ENCODE measurements at regions not wholly inside any gene's neighbourhood (a gene's known extent, or its start where the extent isn't known, plus 50 kb on each side); places are given as distances from the start of the nearest gene placed in this dataset.
A peak's percentile ranks its signal among the peaks of the same experiment; 100 is the strongest.
"Not testable (repeated sequence)": the region's sequence is repeated elsewhere in the genome, so short reads cannot be mapped to it uniquely, and the experiment has no call there.

GRCh38 chr2:186950694-186951093 is 101.7 kb upstream of the ZSWIM2 start:
- no peaks in the 10 kb centered on the region for H3K4me1 ChIP-seq (ENCODE audit: control insufficient read depth, insufficient read depth, low read length)
- H3K9me3 ChIP-seq (replicated peaks; ENCODE audit: control insufficient read depth, low read depth, low read length), result peaks cover 2% of the 10 kb centered on the region
- no peak overlapping the region for H3K27ac ChIP-seq (ENCODE audit: low read length)
- H3K27me3 ChIP-seq (ENCODE audit: control insufficient read depth, insufficient read depth, low read length), result no peaks in the 10 kb centered on the region
- H3K36me3 ChIP-seq (ENCODE audit: control insufficient read depth, insufficient read depth, low read length), result no peaks in the 10 kb centered on the region
- DNase-seq, result no peak
- H3K4me3 ChIP-seq (ENCODE audit: low read length), result no peak overlapping the region
- 80% methylated on average over 1 of the region's 3 CpGs for WGBS (ENCODE audit: insufficient coverage)

- H3K27me3 ChIP-seq (ENCODE audit: control insufficient read depth, insufficient read depth, low read length), result no peaks in the 10 kb centered on the region
- H3K9me3 ChIP-seq (replicated peaks; ENCODE audit: control insufficient read depth, low read depth, low read length), result peaks cover 2% of the 10 kb centered on the region
- no peaks in the 10 kb centered on the region for H3K36me3 ChIP-seq (ENCODE audit: control insufficient read depth, insufficient read depth, low read length)
- peak; percentile 68 for DNase-seq
- 65% methylated on average over 4 of the region's 4 CpGs for WGBS (ENCODE audit: insufficient coverage)
- H3K4me1 ChIP-seq (ENCODE audit: control insufficient read depth, insufficient read depth, low read length), result no peaks in the 10 kb centered on the region
- H3K27ac ChIP-seq (ENCODE audit: low read length), result no peak overlapping the region
- no peak overlapping the region for H3K4me3 ChIP-seq (ENCODE audit: low read length)
These were observed 100.8 kb upstream of the ZSWIM2 start for GRCh38 chr2:186949726-186950256.

- no peak for DNase-seq
- 90% methylated on average over 2 of the region's 2 CpGs for WGBS (ENCODE audit: insufficient coverage)
- Histone ChIP-seq H3K4me1 (ENCODE audit: control insufficient read depth, insufficient read depth, low read length) (no peaks in the 10 kb centered on the region), H3K4me3 (ENCODE audit: low read length) (no peak overlapping the region), H3K27ac (ENCODE audit: low read length) (no peak overlapping the region), H3K36me3 (ENCODE audit: control insufficient read depth, insufficient read depth, low read length) (no peaks in the 10 kb centered on the region), H3K27me3 (ENCODE audit: control insufficient read depth, insufficient read depth, low read length) (no peaks in the 10 kb centered on the region), H3K9me3 (replicated peaks; ENCODE audit: control insufficient read depth, low read depth, low read length) (no peaks in the 10 kb centered on the region)
These were observed 98.5 kb upstream of the ZSWIM2 start for GRCh38 chr2:186947516-186947915.

GRCh38 chr2:186946896-186947467 is 98.0 kb upstream of the ZSWIM2 start:
- no peaks in the 10 kb centered on the region for H3K27me3 ChIP-seq (ENCODE audit: control insufficient read depth, insufficient read depth, low read length)
- no peaks in the 10 kb centered on the region for H3K4me1 ChIP-seq (ENCODE audit: control insufficient read depth, insufficient read depth, low read length)
- WGBS (ENCODE audit: insufficient coverage), result no CpG with 5 or more reads among the region's 2 CpGs
- H3K9me3 ChIP-seq (replicated peaks; ENCODE audit: control insufficient read depth, low read depth, low read length), result no peaks in the 10 kb centered on the region
- H3K27ac ChIP-seq (ENCODE audit: low read length), result no peak overlapping the region
- no peak for DNase-seq
- H3K36me3 ChIP-seq (ENCODE audit: control insufficient read depth, insufficient read depth, low read length), result no peaks in the 10 kb centered on the region
- no peak overlapping the region for H3K4me3 ChIP-seq (ENCODE audit: low read length)

- H3K4me3 ChIP-seq (ENCODE audit: low read length), result no peak overlapping the region
- WGBS (ENCODE audit: insufficient coverage), result no CpG with 5 or more reads among the region's 1 CpG
- DNase-seq, result peak; percentile 19
- H3K4me1 ChIP-seq (ENCODE audit: control insufficient read depth, insufficient read depth, low read length), result no peaks in the 10 kb centered on the region
- H3K27ac ChIP-seq (ENCODE audit: low read length), result no peak overlapping the region
- no peaks in the 10 kb centered on the region for H3K9me3 ChIP-seq (replicated peaks; ENCODE audit: control insufficient read depth, low read depth, low read length)
- no peaks in the 10 kb centered on the region for H3K27me3 ChIP-seq (ENCODE audit: control insufficient read depth, insufficient read depth, low read length)
- H3K36me3 ChIP-seq (ENCODE audit: control insufficient read depth, insufficient read depth, low read length), result no peaks in the 10 kb centered on the region
These were observed 92.9 kb upstream of the ZSWIM2 start for GRCh38 chr2:186941853-186942252.

GRCh38 chr2:186940463-186940862 is 91.5 kb upstream of the ZSWIM2 start:
- H3K9me3 ChIP-seq (replicated peaks; ENCODE audit: control insufficient read depth, low read depth, low read length), result no peaks in the 10 kb centered on the region
- no peaks in the 10 kb centered on the region for H3K36me3 ChIP-seq (ENCODE audit: control insufficient read depth, insufficient read depth, low read length)
- no peak overlapping the region for H3K4me3 ChIP-seq (ENCODE audit: low read length)
- no peaks in the 10 kb centered on the region for H3K4me1 ChIP-seq (ENCODE audit: control insufficient read depth, insufficient read depth, low read length)
- no peak overlapping the region for H3K27ac ChIP-seq (ENCODE audit: low read length)
- WGBS (ENCODE audit: insufficient coverage), result no CpG with 5 or more reads among the region's 2 CpGs
- no peak for DNase-seq
- H3K27me3 ChIP-seq (ENCODE audit: control insufficient read depth, insufficient read depth, low read length), result no peaks in the 10 kb centered on the region

- H3K36me3 ChIP-seq (ENCODE audit: control insufficient read depth, insufficient read depth, low read length), result no peaks in the 10 kb centered on the region
- no peaks in the 10 kb centered on the region for H3K4me1 ChIP-seq (ENCODE audit: control insufficient read depth, insufficient read depth, low read length)
- no peak overlapping the region for H3K4me3 ChIP-seq (ENCODE audit: low read length)
- DNase-seq, result no peak
- no peak overlapping the region for H3K27ac ChIP-seq (ENCODE audit: low read length)
- WGBS (ENCODE audit: insufficient coverage), result no CpG with 5 or more reads among the region's 4 CpGs
- H3K27me3 ChIP-seq (ENCODE audit: control insufficient read depth, insufficient read depth, low read length), result no peaks in the 10 kb centered on the region
- H3K9me3 ChIP-seq (replicated peaks; ENCODE audit: control insufficient read depth, low read depth, low read length), result no peaks in the 10 kb centered on the region
These were observed 85.5 kb upstream of the ZSWIM2 start for GRCh38 chr2:186934420-186934819.

- Histone ChIP-seq H3K27me3 (ENCODE audit: control insufficient read depth, insufficient read depth, low read length) (no peaks in the 10 kb centered on the region), H3K9me3 (replicated peaks; ENCODE audit: control insufficient read depth, low read depth, low read length) (no peaks in the 10 kb centered on the region), H3K36me3 (ENCODE audit: control insufficient read depth, insufficient read depth, low read length) (no peaks in the 10 kb centered on the region), H3K27ac (ENCODE audit: low read length) (no peak overlapping the region), H3K4me1 (ENCODE audit: control insufficient read depth, insufficient read depth, low read length) (no peaks in the 10 kb centered on the region), H3K4me3 (ENCODE audit: low read length) (no peak overlapping the region)
- no peak for DNase-seq
These were observed 78.9 kb upstream of the ZSWIM2 start for GRCh38 chr2:186927867-186928191.

GRCh38 chr2:186927185-186927866 is 78.4 kb upstream of the ZSWIM2 start:
- DNase-seq, result no peak
- Histone ChIP-seq H3K9me3 (replicated peaks; ENCODE audit: control insufficient read depth, low read depth, low read length) (no peaks in the 10 kb centered on the region), H3K4me1 (ENCODE audit: control insufficient read depth, insufficient read depth, low read length) (no peaks in the 10 kb centered on the region), H3K27me3 (ENCODE audit: control insufficient read depth, insufficient read depth, low read length) (no peaks in the 10 kb centered on the region), H3K4me3 (ENCODE audit: low read length) (no peak overlapping the region), H3K27ac (ENCODE audit: low read length) (no peak overlapping the region), H3K36me3 (ENCODE audit: control insufficient read depth, insufficient read depth, low read length) (no peaks in the 10 kb centered on the region)
- WGBS (ENCODE audit: insufficient coverage), result no CpG with 5 or more reads among the region's 4 CpGs

- H3K27me3 ChIP-seq (ENCODE audit: control insufficient read depth, insufficient read depth, low read length), result no peaks in the 10 kb centered on the region
- no peak overlapping the region for H3K27ac ChIP-seq (ENCODE audit: low read length)
- WGBS (ENCODE audit: insufficient coverage), result no CpG with 5 or more reads among the region's 1 CpG
- no peaks in the 10 kb centered on the region for H3K4me1 ChIP-seq (ENCODE audit: control insufficient read depth, insufficient read depth, low read length)
- H3K4me3 ChIP-seq (ENCODE audit: low read length), result no peak overlapping the region
- H3K36me3 ChIP-seq (ENCODE audit: control insufficient read depth, insufficient read depth, low read length), result no peaks in the 10 kb centered on the region
- H3K9me3 ChIP-seq (replicated peaks; ENCODE audit: control insufficient read depth, low read depth, low read length), result no peaks in the 10 kb centered on the region
- no peak for DNase-seq
These were observed 76.5 kb upstream of the ZSWIM2 start for GRCh38 chr2:186925514-186925913.

- not testable (repeated sequence) for H3K27me3 ChIP-seq (ENCODE audit: control insufficient read depth, insufficient read depth, low read length); H3K36me3 ChIP-seq (ENCODE audit: control insufficient read depth, insufficient read depth, low read length); H3K4me1 ChIP-seq (ENCODE audit: control insufficient read depth, insufficient read depth, low read length); H3K9me3 ChIP-seq (replicated peaks; ENCODE audit: control insufficient read depth, low read depth, low read length); H3K4me3 ChIP-seq (ENCODE audit: low read length); H3K27ac ChIP-seq (ENCODE audit: low read length); DNase-seq
- 100% methylated on average over 3 of the region's 3 CpGs for WGBS (ENCODE audit: insufficient coverage)
These were observed 73.3 kb upstream of the ZSWIM2 start for GRCh38 chr2:186922316-186922715.

Measured in muscle of leg (tissue), 3 donors.